ENCODE measurements at regions not wholly inside any gene's neighbourhood (a gene's known extent, or its start where the extent isn't known, plus 50 kb on each side); places are given as distances from the start of the nearest gene placed in this dataset.
"Not testable (repeated sequence)": the region's sequence is repeated elsewhere in the genome, so short reads cannot be mapped to it uniquely, and the experiment has no call there.

DNA sequence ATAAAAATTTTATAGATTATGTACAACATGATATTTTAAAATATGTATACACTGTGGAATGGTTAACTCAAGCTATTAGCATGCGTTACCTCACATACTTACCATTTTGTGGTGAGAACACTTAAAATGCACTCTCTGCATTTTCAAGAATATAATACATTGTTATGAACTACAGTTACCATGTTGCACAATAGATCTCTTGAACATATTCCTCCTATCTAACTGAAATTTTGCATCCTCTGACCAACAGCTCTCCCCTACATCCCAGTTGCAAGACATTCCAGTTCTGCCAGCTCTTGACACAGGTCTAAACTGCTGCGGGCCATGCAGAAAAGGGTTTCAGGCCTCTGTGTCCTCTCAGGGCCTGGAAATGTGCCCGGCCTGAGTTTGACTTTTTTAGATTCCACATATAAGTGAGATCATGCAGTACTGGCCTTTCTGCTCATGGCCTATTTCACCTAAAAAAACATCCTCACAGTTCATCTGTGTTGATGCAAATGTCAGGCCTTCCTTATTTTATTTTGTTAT is 113.7 kb downstream of the CDCA7 start:
- no peak for ATAC-seq
- DNase-seq = no peak

DNA sequence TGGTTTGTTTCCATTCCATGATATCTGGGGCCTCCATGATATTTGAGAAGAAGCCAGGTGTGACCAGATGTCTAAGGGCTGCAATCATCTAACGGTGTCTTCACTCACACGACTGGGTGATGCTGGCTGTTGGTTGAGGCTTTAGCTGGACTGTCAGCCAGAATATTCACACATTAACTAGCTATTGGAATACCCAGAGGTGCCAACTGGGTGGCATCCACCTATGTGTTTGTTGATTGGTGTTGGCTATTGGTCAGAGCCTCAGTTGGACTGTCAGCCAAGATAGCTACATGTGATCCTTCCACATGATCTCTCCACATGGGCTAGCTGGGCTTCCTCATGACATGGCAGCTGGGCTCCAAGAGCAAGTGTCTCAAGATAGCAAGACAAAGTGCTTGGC is 117.4 kb downstream of the CDCA7 start:
- ATAC-seq = no peak
- no peak for DNase-seq

DNA sequence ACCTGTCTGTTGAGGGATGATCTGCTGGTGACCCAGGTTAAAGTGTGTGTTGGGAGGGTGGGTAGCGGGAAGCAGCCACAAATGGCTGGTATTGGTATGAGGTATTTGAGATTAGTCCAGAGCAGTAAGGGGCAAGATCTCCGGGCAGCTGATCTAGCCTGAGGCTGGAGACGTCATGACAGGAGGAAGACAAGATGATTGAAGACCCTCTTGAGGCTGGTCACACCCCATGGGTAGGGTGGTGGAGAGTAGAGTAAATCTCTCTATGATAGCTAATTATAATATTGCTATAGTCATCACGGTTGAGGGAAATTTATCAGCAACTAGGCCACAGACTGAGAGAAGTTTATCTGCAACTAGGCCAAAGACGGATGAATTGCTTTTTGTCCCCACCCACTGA is 128.5 kb downstream of the CDCA7 start:
- ATAC-seq = no peak
- no peak for DNase-seq

DNA sequence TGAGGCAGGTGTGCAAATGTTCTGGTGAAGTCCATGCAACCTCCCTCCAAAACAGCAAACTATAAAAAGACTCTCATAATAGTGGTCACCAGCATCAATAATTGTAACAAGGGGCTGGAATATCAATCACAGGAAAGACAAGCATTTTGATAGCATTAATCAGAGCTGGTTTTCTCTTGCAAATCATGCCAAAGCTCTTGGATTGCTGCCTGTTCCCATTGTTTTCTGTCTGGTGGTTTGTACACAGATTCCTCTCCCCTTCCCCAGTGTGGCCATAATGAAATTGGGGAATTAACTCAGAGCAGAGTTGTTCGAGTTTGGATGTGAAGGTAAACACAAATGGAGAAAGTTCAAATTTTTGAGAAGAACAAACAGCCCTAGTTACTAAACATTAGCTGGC is 134.2 kb downstream of the CDCA7 start:
- DNase-seq = no peak
- no peak for ATAC-seq

DNA sequence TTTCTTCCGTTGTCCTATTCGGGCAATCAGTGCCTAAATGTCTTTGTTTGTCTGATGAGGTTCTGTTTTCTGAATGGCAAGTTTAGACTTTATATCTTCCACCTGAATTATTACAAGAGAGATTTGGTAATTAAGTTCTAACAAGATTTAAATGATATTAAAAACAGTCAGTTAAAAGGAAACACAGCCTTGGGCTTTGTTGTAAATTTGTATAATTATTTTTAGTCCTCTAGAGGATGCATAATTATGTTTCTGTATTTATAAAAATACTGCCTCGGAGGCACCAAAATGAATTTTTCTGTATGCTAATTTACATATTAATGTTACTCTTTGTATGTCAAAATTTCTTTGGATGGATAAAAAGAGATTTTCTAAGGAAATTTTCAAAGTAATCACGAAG is 136.7 kb downstream of the CDCA7 start:
- no peak for DNase-seq
- no peak for ATAC-seq

DNA sequence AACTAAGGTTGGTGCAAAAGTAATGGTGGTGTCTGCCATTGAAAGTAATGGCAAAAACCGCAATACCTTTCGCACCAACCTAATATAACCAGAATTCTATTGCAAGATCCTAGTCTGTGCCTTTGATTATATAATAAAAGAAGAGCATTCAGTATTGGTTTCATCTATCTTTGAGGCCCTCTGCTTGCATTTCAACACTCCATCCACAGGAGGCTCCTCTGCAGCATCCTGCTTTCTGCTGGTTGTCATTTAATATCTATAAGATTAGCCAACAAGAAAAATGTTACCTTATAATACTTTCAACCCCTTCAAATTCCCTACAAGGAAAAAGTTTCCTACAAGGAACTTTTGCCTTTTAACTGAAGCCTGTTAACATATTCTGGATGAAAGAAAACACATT is 139.2 kb downstream of the CDCA7 start:
- ATAC-seq = no peak
- DNase-seq = no peak

DNA sequence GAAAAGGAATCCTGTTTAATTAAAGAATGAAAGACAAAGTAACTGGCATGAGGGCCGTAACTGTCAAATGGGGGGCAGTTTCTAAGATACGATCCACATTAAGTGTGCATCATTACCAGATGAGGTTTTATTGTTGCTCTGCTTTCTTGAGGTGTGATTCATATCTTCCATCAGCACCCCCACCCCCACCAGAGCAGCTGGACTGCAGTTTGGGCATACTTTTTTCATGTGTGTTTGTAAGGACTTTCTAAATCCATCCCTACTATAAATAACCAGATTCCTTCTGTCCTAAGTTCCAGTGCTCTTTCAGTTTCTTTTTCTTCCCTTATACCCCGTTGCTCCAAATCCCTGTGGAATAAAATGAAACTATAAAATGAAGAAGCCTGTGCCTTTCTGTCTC is 142.1 kb downstream of the CDCA7 start:
- ATAC-seq (no peak), DNase-seq (no peak)

DNA sequence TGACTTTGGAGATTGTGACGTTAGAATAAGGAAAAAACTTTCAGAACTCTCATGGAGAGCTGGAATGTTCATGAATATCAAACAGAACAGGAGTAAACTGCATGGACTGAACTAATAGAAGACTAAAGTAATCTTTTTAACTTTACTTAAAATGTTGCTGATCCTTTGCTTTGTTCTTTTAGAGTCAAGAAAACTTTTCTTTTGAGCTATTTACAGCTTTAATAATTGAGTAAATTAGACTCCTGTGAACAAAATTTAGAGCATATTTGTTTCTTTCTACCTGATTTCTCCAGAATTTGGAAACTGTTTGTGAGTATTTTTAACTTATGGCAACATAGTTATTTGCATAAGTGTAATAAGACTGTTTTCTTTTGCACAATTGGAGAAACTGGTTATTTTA is 146.3 kb downstream of the CDCA7 start:
- ATAC-seq = no peak
- DNase-seq = no peak

DNA sequence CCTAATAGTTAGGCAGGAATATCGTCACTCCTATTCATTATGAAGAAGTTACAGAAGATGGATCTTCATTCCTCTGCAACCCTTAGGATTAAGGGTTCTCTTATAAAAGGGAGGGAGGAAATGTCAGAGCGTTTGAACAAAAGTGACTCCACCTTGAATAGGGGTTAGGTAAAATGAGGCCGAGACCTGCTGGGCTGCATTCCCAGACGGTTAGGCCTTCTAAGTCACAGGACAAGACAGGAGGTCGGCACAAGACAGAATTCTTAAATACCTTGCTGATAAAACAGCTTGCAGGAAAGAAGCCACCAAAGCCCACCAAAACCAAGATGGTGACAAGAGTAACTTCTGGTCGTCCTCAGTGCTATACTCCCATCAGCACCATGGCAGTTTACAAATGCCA is 147.6 kb downstream of the CDCA7 start:
- ATAC-seq = no peak
- DNase-seq = no peak

DNA sequence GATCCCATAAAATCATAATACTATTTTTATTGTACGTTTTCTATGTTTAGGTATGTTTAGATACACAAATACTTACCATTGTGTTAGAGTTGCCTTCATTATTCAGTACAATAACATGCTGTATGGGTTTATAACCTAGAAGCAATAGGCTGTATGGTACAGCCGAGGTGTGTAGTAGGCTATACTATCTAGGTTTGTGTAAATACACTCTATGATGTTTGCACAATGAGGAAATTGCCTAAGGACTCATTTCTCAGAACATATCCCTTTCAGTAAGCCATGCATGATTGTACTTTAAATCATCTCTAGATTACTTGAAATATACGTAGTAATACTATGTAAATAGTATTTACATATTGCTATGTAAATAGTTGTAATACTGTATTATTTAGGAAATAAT is 156.7 kb downstream of the CDCA7 start:
- DNase-seq (no peak), ATAC-seq (no peak)

DNA sequence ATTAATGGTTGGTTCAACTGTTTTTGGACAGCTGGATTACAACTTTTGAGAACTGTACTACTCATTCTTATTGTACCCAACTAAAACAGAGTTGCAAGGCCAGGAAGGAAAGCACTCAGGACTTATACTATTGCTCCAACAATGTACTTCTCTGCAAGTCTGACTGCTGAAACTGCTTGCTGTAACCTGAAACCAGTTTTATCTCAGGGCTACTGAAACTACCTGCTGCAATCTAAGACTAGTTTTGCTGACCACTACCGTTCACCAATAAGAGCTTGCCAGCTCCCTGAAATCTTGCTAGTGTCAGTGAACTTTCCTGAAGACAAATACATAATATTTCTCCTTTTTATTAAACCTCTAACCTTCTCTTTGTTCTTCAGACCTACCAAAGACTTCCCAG is 157.3 kb downstream of the CDCA7 start:
- ATAC-seq = no peak
- DNase-seq = no peak

DNA sequence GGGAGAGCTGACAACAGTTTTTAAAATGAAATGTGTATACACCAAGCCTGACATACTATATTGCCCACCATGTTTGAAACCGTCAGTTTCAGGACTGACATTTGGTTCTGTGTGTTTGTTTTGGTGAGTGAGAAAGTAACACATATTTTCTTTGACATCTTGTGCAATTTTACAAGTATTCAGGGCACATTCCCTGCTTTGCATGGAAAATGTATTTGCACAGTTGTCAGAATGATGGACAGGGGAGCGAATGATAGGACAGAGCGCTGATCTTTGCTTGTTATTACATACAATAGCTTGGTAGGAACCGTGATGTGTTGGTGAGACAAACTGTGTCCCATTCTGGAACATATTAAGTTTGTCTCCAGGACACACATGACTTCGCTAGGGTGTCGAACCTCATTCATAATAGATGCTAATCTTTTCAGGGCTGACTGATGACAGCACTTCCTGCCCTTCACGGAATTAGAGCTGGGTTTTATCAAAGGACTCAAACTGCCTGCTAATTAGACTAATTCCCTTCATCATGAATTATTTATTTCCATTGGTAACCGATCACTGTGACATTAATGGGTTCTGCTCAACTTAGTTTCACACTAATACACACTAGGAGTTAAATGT is 158.5 kb downstream of the CDCA7 start:
- DNase-seq (no peak), ATAC-seq (no peak)

DNA sequence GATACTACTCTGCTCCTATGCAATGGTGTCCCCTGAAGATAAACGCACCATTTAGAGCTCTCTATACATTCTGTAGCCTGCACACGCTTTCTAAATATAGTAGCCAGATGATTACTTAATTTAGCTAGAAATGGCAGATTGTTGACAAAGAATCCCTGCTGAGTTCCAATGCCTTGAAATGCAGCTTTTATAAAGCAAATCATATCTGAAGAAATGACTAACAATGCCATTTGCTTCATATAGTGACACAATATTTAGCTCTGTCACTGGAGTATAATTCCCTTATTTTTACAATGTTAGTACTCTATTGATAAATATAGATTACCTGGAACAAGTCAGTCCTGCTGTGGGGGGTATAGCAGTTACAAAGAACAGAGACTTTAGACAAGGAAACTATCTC is 166.2 kb downstream of the CDCA7 start:
- ATAC-seq (no peak), DNase-seq (no peak)

DNA sequence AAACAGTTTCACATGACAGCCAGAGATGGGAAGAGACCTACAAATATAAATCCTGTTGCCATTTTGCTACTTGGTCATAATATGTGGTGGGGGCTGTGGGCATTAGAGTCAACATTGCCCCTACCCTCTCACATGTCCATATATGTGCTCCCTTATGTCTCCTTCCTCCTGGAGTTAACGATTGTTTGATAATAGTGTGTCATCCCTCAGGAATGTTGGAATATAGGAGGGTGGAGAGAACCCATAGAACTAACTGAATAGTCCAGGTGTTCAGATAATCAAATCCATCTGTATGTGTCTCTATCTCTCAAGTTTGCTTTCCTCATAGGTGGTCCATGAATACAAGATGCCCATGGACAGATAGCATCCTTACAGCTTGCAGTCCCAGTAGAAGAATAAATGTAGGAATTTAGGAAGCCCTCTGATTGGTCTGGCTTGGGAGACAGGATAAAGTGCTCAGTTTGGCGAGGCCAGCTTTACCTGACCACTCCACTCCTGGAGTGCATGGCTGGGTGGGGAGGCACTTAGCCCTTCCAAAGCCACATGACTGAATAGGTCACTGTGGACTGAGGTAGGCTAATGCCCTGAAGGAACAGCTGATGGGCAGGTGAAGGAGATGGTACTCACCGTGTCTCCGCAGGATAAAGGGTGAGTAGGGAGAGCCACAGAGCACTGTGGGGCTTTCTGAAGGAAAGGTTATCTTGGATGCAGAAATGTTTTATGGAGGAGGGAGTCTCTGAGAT is 166.9 kb downstream of the CDCA7 start:
- DNase-seq (no peak), ATAC-seq (no peak)

DNA sequence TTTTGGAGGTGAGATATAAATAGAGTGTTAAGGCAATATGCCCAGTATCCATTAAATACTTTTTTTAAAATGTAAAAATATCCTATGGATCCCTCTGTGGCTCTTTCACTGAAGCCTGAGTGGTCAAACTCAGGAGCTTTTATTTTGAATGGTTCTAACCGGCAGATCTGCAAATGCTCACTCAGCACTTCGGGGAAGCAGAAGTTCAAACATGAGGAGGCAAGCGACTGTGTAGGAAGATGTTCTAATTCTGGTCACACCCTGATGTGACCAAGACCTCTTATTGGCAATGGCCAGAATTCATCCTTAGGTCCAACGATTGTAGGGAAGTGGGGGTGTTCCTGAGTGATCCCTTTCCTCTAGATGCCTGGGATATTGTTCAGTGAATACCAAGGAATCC is 168.8 kb downstream of the CDCA7 start:
- DNase-seq (no peak), ATAC-seq (no peak)

DNA sequence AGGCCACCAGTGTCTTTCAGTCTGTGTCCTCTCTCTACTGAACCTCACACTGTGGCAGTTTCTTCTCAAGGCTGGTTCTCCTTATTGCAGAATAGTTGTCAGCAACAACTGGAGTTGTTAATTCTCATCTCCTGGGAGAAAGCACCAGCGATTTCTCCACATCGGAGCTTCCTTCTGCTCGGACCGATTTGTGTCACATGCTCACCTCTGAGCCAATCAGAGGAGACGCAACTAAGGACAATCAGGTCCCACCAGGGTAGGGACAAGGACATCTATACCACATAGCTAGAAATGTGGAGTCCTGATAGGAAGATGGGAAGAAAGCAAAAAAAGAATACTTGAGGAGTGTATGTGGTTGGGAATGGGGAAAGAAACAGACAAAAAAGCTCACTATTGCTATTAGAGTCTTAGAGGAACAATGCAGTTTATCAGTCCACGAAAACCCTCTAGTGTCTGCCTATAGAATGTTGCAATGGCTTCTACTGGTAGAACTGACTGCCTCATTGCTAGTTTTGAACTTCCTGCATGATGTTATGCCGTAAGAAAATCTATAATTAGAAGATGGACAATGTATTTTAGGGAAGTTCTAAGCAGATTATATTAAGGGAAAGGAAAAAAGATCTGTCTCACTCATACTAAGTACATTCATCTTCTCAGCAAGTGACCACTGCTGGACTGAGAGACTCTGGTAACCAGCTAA is 169.7 kb downstream of the CDCA7 start:
- ATAC-seq = no peak
- no peak for DNase-seq

DNA sequence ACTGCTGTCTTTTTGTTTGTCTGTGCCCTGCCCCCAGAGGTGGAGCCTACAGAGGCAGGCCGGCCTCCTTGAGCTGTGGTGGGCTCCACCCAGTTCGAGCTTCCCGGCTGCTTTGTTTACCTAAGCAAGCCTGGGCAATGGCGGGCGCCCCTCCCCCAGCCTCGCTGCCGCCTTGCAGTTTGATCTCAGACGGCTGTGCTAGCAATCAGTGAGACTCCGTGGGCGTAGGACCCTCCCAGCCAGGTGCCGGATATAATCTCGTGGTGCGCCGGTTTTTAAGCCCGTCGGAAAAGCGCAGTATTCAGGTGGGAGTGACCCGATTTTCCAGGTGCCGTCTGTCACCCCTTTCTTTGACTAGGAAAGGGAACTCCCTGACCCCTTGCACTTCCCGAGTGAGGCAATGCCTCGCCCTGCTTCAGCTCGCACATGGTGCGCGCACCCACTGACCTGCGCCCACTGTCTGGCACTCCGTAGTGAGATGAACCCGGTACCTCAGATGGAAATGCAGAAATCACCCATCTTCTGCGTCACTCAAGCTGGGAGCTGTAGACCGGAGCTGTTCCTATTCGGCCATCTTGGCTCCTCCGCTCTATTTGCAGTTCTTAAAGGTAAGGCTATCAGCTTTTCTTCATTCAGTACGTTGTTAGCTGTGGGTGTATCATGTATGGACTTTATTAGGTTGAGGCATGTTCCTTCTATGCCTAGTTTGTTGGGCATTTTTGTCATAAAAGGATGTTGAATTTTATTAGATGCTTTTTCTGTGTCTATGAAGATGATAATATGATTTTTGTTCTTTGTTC is 178.3 kb downstream of the CDCA7 start:
- DNase-seq, ATAC-seq: not testable (repeated sequence)

DNA sequence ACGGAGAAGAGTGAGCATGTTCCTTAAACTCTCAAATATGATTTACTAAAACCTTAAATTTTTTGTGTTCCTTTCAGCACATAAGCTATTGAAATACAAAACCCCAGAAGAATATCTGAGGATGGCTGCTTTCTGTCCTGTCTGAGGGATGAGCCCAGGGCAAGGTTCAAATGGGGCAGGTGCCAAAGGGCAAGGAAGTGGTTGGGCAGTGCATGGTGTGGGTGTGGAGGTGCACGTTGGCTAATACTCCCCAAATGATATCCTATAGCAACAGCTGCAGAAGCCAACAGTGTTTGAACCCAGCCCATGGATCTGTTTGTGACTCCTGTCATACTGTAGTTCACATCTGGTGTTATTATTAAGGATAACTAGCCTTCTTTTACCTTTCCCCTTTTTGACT is 183.0 kb downstream of the CDCA7 start:
- ATAC-seq = no peak
- DNase-seq = no peak

DNA sequence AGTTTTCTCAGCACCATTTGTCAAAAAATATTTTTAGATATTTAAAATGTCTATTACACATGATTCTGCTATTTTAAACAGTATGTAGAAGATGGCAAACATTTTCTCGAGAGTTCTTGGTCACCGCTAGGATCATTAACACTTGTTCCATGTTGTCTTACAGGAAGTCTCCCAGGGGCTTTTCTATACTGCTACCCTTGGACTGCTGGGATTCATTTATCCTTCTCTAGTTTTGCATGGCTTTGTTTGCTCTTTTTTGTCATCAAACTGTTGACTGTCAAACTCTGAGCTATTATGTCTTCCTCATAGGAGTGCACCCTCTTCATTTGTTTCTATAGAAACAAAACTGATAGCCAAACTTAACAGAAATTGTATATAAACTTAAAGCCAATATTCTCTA is 184.9 kb downstream of the CDCA7 start:
- no peak for DNase-seq

DNA sequence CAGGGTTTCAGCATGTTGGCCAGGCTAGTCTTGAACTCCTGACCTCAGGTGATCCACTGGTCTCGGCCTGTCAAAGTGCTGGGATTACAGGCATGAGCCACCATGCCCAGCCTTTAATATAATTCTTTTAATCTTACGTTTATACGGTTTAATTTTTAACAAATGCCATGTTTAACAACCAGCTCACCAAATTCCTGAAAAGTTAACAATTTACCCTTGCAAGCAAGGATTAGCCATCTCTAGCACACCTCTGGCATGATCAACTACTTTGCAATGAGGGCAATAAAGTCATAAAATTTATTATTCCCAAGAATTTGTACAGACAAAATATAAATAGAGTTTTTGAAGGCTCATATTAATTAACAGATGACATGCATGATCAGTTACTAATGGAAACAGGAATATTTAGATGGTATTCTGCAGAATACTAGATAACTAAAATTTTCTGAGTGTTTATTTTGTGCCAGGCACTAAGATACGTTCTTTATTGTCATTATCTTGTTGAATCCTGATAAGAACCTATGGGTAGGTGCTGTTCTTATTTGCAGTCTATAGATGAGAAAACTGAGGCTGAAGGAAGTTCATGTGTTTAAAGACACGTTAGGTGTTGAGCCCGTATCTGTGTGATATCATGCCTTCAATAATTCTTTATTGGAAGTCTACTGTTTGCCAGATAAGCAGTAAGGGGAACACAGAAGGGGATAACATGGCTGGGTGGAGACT is 190.1 kb downstream of the CDCA7 start:
- DNase-seq = no peak
- ATAC-seq = no peak

More for the DNA sequence above, 184.9 kb downstream of the CDCA7 start:
- no peak for ATAC-seq

DNA sequence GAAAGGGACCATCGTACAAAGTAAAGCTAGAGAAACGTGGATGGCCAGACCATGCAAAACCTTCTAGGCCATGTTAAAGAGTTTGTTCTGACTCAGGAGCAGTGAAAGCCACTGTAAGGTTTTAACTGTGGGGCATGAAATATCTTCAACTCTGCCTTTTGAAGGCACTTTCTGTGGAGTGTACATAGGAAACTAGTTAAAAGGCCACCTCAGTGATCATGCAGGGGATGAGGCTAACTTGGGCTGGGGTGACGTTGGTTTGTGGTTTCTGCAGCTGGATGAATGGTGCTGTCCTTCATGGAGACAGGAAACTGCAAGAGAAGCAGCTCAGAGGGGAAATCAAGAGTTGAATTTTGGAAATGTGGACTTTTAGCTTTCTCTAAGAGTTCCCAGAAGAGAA is 190.7 kb downstream of the CDCA7 start:
- ATAC-seq = no peak

DNA sequence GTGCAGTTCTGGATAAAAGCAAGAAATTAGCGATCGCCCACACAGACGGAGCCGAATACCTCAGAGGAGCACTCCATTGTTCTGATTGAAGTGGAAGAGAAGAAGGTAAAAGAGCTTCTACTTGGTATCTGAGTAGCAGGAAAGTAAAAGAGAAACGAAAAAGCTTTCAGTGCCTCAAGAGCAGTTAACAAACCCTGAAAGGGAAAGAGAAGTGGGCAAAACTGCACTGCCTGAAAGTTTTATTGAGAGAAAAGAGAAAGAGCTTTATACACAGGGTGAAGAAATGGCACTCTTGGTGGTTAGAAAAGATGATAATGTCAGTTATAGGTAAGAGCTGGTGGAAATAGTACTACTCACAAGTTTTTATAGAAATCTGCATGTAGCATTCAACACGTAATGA is 192.8 kb downstream of the CDCA7 start:
- no peak for ATAC-seq
- DNase-seq = no peak

More for the DNA sequence above, 190.7 kb downstream of the CDCA7 start:
- no peak for DNase-seq

All from stimulated activated naive CD8-positive, alpha-beta T cell treated with anti-CD3 and anti-CD28 coated beads, Interleukin-15, Interleukin-2, amounts not matched to agents 100 U/mL and 50 U/mL, for 24 hours (primary cell).